ENCODE measurements at regions not wholly inside any gene's neighbourhood (a gene's known extent, or its start where the extent isn't known, plus 50 kb on each side); places are given as distances from the start of the nearest gene placed in this dataset.
"Not testable (repeated sequence)": the region's sequence is repeated elsewhere in the genome, so short reads cannot be mapped to it uniquely, and the experiment has no call there.

GRCh38 chr11:122401581-122401980 lies 253.9 kb upstream of the UBASH3B start:
- FAIRE-seq: not testable (repeated sequence)

GRCh38 chr11:122399375-122399774 lies 256.1 kb upstream of the UBASH3B start:
- DNase-seq (ENCODE audit: low spot score): no peak
- no peak for FAIRE-seq

More at GRCh38 chr11:122401581-122401980, 253.9 kb upstream of the UBASH3B start:
- DNase-seq (ENCODE audit: low spot score): not testable (repeated sequence)

GRCh38 chr11:122398851-122399250 lies 256.7 kb upstream of the UBASH3B start:
- no peak for DNase-seq (ENCODE audit: low spot score)
- no peak for FAIRE-seq

- no peak for DNase-seq (ENCODE audit: low spot score)
- no peak for FAIRE-seq
These were observed 257.4 kb upstream of the UBASH3B start for GRCh38 chr11:122398167-122398566.

GRCh38 chr11:122395282-122395681 lies 260.2 kb upstream of the UBASH3B start:
- DNase-seq (ENCODE audit: low spot score) (no peak), FAIRE-seq (no peak)

- no peak for DNase-seq (ENCODE audit: low spot score)
- no peak for FAIRE-seq
These were observed 261.2 kb upstream of the UBASH3B start for GRCh38 chr11:122394313-122394712.

GRCh38 chr11:122393209-122393860 lies 262.2 kb upstream of the UBASH3B start:
- FAIRE-seq (no peak), DNase-seq (ENCODE audit: low spot score) (no peak)

- FAIRE-seq: no peak
- no peak for DNase-seq (ENCODE audit: low spot score)
These were observed 263.0 kb upstream of the UBASH3B start for GRCh38 chr11:122392508-122392907.

- DNase-seq (ENCODE audit: low spot score) (no peak), FAIRE-seq (no peak)
These were observed 264.5 kb upstream of the UBASH3B start for GRCh38 chr11:122391049-122391448.

- FAIRE-seq: no peak
- DNase-seq (ENCODE audit: low spot score): no peak
These were observed 267.2 kb upstream of the BLID start for GRCh38 chr11:122383186-122383585.

GRCh38 chr11:122375687-122376399 lies 259.8 kb upstream of the BLID start:
- FAIRE-seq (no peak), DNase-seq (ENCODE audit: low spot score) (peak; percentile 11)

- FAIRE-seq: no peak
These were observed 252.8 kb upstream of the BLID start for GRCh38 chr11:122368796-122369195.

GRCh38 chr11:122367809-122368231 lies 251.8 kb upstream of the BLID start:
- no peak for DNase-seq (ENCODE audit: low spot score)
- no peak for FAIRE-seq

More at GRCh38 chr11:122368796-122369195, 252.8 kb upstream of the BLID start:
- DNase-seq (ENCODE audit: low spot score): no peak

- FAIRE-seq: no peak
- no peak for DNase-seq (ENCODE audit: low spot score)
These were observed 249.8 kb upstream of the BLID start for GRCh38 chr11:122365610-122366360.

GRCh38 chr11:122363296-122363695 lies 247.3 kb upstream of the BLID start:
- no peak for DNase-seq (ENCODE audit: low spot score)
- no peak for FAIRE-seq

GRCh38 chr11:122362381-122362780 lies 246.4 kb upstream of the BLID start:
- DNase-seq (ENCODE audit: low spot score) (no peak), FAIRE-seq (no peak)

GRCh38 chr11:122360875-122361274 lies 244.9 kb upstream of the BLID start:
- DNase-seq (ENCODE audit: low spot score): no peak
- FAIRE-seq: no peak

- FAIRE-seq (no peak), DNase-seq (ENCODE audit: low spot score) (no peak)
These were observed 243.1 kb upstream of the BLID start for GRCh38 chr11:122359081-122359571.

- DNase-seq (ENCODE audit: low spot score) (no peak), FAIRE-seq (no peak)
These were observed 242.3 kb upstream of the BLID start for GRCh38 chr11:122358292-122358691.

GRCh38 chr11:122355968-122356367 lies 240.0 kb upstream of the BLID start:
- DNase-seq (ENCODE audit: low spot score) (no peak), FAIRE-seq (no peak)

- no peak for FAIRE-seq
- no peak for DNase-seq (ENCODE audit: low spot score)
These were observed 238.1 kb upstream of the BLID start for GRCh38 chr11:122354025-122354697.

Measured in RCC 7860 (cell line).